OCI-LY7 (cell line): ENCODE measurements at regions not wholly inside any gene's neighbourhood (a gene's known extent, or its start where the extent isn't known, plus 50 kb on each side); places are given as distances from the start of the nearest gene placed in this dataset.

Experiments
- EZH2phosphoT487 ChIP-seq: fragments of 200-600 bp; sonication (generic); IDR thresholded peaks from 2 replicates; pipeline ENCODE4 v1.6.1; 2018; ENCODE audit warnings: low read depth, borderline replicate concordance, mild to moderate bottlenecking, mixed run types, antibody characterized with exemption, low read length, moderate library complexity, mixed read lengths
- TF ChIP-seq, protein P1 (sequence below): fragments of 200-600 bp; sonication (generic); conservative IDR thresholded peaks from 2 replicates; pipeline ENCODE4 v1.5.1; 2014; ENCODE audit warnings: mild to moderate bottlenecking, antibody characterized with exemption, low read length, moderate library complexity, mixed read lengths

DNA sequence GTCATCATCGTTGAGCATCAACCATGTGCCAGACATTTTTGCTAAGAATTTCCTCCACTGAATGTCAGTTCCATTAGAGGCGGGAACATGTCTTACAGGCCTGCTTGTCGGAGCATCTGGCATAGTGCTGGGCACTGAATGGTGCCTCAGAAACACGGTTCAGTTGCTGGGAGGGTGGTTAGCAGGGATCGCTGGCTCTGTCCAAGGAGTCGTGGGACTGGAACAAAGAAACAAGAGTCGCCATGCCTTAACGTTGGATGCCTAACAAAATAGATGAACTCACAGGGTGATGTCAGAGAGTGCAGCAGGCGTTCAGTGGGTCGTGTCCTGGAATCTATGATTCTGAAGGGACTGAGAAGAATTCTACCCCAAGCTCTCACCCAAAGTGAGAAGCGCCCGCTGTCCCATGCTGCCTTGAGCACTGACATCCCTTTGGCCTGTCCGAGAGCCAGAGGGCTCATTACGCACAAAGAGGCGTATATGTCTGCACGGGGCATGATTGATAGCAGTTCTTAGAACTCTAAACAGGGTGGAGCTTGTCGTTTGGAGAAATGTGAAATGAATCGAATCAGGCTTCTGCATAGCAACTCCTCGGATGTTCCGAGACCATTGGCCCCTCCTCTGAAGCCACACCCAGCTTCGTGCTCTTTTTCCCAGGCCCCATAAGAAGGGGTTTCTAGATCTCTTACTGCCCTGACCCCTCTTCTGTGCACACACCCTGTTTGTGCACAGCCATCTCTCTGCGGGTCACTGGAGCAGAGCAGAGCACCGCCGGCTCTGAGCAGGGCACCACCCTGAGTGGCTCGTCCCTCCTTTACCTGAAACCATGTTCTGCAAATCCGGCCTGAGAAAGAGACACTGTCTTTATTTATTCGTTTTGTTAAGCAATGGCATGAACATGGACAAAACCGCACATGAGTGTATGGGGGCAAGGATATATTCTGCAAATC, 113.1 kb upstream of the B3GAT1 start:
- TF ChIP-seq, protein P1, sequence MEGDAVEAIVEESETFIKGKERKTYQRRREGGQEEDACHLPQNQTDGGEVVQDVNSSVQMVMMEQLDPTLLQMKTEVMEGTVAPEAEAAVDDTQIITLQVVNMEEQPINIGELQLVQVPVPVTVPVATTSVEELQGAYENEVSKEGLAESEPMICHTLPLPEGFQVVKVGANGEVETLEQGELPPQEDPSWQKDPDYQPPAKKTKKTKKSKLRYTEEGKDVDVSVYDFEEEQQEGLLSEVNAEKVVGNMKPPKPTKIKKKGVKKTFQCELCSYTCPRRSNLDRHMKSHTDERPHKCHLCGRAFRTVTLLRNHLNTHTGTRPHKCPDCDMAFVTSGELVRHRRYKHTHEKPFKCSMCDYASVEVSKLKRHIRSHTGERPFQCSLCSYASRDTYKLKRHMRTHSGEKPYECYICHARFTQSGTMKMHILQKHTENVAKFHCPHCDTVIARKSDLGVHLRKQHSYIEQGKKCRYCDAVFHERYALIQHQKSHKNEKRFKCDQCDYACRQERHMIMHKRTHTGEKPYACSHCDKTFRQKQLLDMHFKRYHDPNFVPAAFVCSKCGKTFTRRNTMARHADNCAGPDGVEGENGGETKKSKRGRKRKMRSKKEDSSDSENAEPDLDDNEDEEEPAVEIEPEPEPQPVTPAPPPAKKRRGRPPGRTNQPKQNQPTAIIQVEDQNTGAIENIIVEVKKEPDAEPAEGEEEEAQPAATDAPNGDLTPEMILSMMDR = no peak
- no peak for TF ChIP-seq EZH2phosphoT487
